ENCODE measurements at regions not wholly inside any gene's neighbourhood (a gene's known extent, or its start where the extent isn't known, plus 50 kb on each side); places are given as distances from the start of the nearest gene placed in this dataset.

DNA sequence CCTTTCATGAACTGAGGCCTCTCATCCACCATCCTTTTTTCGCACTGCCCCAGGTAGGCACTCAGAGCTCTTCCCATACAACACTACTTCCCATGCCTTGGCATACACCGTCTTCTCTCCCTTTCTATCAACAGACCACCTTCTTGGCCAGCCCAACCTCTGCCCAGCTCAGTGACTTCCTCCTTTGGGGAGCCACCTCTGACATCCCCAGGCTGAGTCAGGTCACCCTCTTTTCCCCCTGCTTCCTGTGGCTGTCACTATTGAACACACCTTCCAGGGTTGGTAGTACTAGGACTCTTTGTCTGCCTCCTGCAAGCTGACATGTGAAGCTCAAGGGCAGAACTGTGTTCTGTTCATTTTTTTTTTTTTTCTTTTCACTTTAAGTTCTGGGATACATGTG lies 283.2 kb downstream of the SETD4 start (continued):
- TF ChIP-seq ZNF557 (CRISPR knock-in tag; IDR thresholded peaks at IDR 0.05) (no peak), ZFP36L1 (CRISPR knock-in tag; IDR thresholded peaks at IDR 0.05) (no peak), ZNF891 (CRISPR knock-in tag; IDR thresholded peaks at IDR 0.05) (no peak)
- TF ChIP-seq, protein P1, sequence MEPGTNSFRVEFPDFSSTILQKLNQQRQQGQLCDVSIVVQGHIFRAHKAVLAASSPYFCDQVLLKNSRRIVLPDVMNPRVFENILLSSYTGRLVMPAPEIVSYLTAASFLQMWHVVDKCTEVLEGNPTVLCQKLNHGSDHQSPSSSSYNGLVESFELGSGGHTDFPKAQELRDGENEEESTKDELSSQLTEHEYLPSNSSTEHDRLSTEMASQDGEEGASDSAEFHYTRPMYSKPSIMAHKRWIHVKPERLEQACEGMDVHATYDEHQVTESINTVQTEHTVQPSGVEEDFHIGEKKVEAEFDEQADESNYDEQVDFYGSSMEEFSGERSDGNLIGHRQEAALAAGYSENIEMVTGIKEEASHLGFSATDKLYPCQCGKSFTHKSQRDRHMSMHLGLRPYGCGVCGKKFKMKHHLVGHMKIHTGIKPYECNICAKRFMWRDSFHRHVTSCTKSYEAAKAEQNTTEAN (CRISPR knock-in tag; conservative IDR thresholded peaks at IDR 0.05): no peak

DNA sequence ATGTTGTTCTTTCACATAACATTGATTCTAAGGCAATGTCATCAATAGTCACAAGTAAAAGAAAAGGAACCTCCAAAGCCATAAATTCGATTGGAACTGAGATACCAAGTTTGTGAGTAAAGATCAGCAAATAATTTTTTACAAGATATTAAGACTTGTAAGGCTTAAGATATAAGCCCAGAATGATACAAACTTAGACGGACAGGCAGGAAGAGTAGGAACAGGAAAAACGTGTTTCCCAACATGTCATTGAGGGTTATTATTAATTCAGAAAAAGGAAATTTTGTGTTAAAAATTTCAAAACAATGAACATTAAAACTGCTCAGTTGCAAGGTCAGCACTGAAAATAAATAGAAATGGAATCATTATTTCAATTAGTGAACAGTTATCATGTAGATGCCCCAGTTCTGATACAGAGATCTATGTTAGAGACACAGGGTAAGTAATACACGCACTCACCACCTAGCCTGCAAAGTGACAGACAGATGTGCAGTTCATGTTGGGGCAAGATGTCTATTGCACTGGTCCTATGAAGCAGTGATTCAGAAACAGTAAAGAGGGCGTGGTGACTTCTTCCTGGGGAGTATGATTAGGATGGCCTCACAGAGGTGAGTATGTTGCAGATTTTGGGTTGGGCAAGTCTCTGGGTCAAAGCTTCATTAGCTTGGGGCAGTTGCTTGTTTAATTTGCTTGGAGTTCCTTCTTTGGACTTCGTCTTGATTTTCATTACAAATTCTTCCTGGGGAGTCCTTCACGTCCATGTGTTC lies 284.4 kb downstream of the SETD4 start:
- no peak overlapping the region for H2AFZ ChIP-seq (ENCODE audit: low read length)
- no TSS peak for BruUV-seq (replicated peaks)
- no peaks in the 10 kb centered on the region for H3K4me1 ChIP-seq (ENCODE audit: insufficient read depth, low read length)
- H3K9me3 ChIP-seq (ENCODE audit: low read length): no peaks in the 10 kb centered on the region
- H3K27ac ChIP-seq (ENCODE audit: extremely low read length, insufficient read depth, low read length): no peak overlapping the region
- no peaks in the 10 kb centered on the region for H3K27me3 ChIP-seq (ENCODE audit: control insufficient read depth in 1 of 2, insufficient read depth in 2 of 2, low read length in 2 of 2)
- no peak overlapping the region for H3K4me3 ChIP-seq (replicated peaks in 1 of 3; ENCODE audit: insufficient read depth in 1 of 3, low read depth in 2 of 3, low read length in 3 of 3)
- no peaks in the 10 kb centered on the region for H4K20me1 ChIP-seq (ENCODE audit: insufficient read depth, low read length)
- no peaks in the 10 kb centered on the region for H3K36me3 ChIP-seq (replicated peaks in 1 of 2; ENCODE audit: control insufficient read depth in 1 of 2, insufficient read depth in 2 of 2, low read length in 2 of 2)
- TF ChIP-seq HNRNPL (IDR thresholded peaks at IDR 0.05; ENCODE audit: low read depth, low read length): no peak
- no peak for TF ChIP-seq MAFG (CRISPR knock-in tag; IDR thresholded peaks at IDR 0.05)
- no peak for TF ChIP-seq MEF2D (CRISPR knock-in tag; IDR thresholded peaks at IDR 0.05)
- TF ChIP-seq NFE2 (CRISPR knock-in tag; IDR thresholded peaks at IDR 0.05): no peak
- TF ChIP-seq, protein P2, sequence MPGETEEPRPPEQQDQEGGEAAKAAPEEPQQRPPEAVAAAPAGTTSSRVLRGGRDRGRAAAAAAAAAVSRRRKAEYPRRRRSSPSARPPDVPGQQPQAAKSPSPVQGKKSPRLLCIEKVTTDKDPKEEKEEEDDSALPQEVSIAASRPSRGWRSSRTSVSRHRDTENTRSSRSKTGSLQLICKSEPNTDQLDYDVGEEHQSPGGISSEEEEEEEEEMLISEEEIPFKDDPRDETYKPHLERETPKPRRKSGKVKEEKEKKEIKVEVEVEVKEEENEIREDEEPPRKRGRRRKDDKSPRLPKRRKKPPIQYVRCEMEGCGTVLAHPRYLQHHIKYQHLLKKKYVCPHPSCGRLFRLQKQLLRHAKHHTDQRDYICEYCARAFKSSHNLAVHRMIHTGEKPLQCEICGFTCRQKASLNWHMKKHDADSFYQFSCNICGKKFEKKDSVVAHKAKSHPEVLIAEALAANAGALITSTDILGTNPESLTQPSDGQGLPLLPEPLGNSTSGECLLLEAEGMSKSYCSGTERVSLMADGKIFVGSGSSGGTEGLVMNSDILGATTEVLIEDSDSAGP (CRISPR knock-in tag; IDR thresholded peaks at IDR 0.05; ENCODE audit: borderline replicate concordance): no peak
- TF ChIP-seq, protein P3, sequence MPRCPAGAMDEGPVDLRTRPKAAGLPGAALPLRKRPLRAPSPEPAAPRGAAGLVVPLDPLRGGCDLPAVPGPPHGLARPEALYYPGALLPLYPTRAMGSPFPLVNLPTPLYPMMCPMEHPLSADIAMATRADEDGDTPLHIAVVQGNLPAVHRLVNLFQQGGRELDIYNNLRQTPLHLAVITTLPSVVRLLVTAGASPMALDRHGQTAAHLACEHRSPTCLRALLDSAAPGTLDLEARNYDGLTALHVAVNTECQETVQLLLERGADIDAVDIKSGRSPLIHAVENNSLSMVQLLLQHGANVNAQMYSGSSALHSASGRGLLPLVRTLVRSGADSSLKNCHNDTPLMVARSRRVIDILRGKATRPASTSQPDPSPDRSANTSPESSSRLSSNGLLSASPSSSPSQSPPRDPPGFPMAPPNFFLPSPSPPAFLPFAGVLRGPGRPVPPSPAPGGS (CRISPR knock-in tag; IDR thresholded peaks at IDR 0.05): no peak
- TF ChIP-seq ATF1 (CRISPR knock-in tag; IDR thresholded peaks at IDR 0.05): no peak
- TF ChIP-seq HNRNPUL1 (IDR thresholded peaks at IDR 0.05; ENCODE audit: low read depth, low read length): no peak
- no peak for TF ChIP-seq ZBTB1 (CRISPR knock-in tag; IDR thresholded peaks at IDR 0.05; ENCODE audit: borderline replicate concordance)
- no peak for TF ChIP-seq ZNF12 (CRISPR knock-in tag; IDR thresholded peaks at IDR 0.05)
- TF ChIP-seq, protein P4, sequence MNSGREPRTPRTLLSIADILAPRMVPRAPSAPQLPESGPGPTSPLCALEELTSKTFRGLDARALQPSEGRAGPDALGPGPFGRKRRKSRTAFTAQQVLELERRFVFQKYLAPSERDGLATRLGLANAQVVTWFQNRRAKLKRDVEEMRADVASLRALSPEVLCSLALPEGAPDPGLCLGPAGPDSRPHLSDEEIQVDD (CRISPR knock-in tag; IDR thresholded peaks at IDR 0.05; ENCODE audit: borderline replicate concordance): no peak
- in situ Hi-C loops (cut with HindIII; ENCODE audit: extremely low pct_ligation_motif_present, low pct_unique_long_range_greater_than_20kb) (no loop called here), intact Hi-C loops (cut with micrococcal nuclease; ENCODE audit: unreplicated experiment) (no loop called here)
- WGBS (ENCODE audit: low lambda C conversion rate): 43% methylated on average over 7 of the region's 7 CpGs
- no peaks in the 10 kb centered on the region for H3K79me2 ChIP-seq (ENCODE audit: insufficient read depth, low read length)
- DNase-seq (ENCODE audit: low spot score) (no peak), FAIRE-seq (no peak), ATAC-seq (no peak)
- no peak overlapping the region for H3K9ac ChIP-seq (ENCODE audit: insufficient read depth, low read depth, low read length)
- POLR2A ChIA-PET: no interaction called here
- H3K4me2 ChIP-seq (ENCODE audit: low read depth, low read length): no peak overlapping the region
- CTCF ChIA-PET (ENCODE audit: low intra/inter-chr PET ratio, low total read pairs): no interaction called here

Measured in HepG2 (cell line).